HG02759 (cell line): ENCODE measurements at regions not wholly inside any gene's neighbourhood (a gene's known extent, or its start where the extent isn't known, plus 50 kb on each side); places are given as distances from the start of the nearest gene placed in this dataset.

ENCODE experiments used
- ATAC-seq: cut with Tn5 transposase; IDR thresholded peaks from one replicate; pipeline ENCODE4 v1.9.1; 2021; ENCODE audit warnings: mild to moderate bottlenecking, moderate library complexity; ENCODE audit not compliant: unreplicated experiment

- no peak for ATAC-seq
Measured at GRCh38 chr7:41058986-41059741, 643.7 kb downstream of the INHBA start.

GRCh38 chr7:41054960-41055661 lies 647.8 kb downstream of the INHBA start:
- no peak for ATAC-seq

GRCh38 chr7:41053820-41054219 lies 649.1 kb downstream of the INHBA start:
- no peak for ATAC-seq

DNA sequence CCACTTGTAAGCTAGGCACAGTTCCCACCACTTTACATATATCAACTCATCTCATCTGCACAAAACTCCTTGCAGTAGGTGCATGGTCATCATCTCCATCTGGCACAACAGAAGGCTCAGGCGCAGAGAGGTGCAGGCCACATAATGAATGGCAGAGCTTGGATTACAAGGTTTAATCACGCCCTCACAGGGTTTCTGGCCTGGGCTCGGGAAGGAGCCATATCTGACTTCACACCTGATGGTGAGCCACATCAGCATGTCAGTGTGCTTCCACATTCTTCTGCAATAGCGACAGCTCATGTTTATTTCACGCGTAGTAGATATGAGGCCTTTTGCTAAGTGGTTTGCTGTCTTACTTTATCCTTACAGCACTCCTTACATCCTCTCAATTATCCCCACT lies 650.2 kb downstream of the INHBA start:
- ATAC-seq: no peak

DNA sequence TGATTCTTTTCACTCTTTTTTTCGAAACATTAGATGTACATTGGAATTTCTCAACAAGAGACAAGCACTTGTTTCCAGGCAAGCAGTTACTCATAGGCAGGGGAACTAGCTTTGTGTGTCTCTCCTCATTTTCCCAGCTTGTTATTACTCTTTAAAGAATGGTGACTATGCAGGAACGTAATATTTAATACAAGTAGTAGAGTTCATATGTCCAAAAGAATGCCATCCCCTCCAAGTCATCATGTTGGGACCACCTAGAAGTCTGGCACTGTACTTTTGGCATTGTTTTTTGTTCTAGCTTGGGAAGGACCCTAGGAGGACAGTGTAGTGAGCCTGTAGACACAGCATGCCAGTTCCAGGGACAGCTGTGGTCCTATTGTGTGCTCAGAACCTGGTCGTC lies 650.7 kb downstream of the INHBA start:
- ATAC-seq: no peak

- no peak for ATAC-seq
Measured at GRCh38 chr7:41051535-41051934, 651.4 kb downstream of the INHBA start.

DNA sequence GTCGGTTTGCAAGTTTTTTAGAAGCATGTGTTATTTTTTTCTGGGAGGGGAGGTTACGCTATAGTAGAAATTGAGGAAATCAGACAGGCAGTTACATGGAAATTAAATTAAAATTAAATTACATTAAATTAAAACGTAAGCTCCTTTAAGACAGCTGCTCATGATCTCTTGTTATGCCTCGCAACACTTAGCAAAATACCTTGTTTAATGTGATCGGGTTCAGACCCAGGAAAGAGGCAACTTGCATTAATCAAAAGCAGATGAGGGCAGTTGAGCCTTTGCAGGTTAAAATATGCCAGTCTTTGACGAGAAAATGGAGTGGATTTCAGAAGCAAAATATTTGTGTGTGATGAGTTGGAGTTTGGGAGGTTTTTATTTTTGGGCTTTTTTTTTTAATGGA lies 651.8 kb downstream of the INHBA start:
- no peak for ATAC-seq

DNA sequence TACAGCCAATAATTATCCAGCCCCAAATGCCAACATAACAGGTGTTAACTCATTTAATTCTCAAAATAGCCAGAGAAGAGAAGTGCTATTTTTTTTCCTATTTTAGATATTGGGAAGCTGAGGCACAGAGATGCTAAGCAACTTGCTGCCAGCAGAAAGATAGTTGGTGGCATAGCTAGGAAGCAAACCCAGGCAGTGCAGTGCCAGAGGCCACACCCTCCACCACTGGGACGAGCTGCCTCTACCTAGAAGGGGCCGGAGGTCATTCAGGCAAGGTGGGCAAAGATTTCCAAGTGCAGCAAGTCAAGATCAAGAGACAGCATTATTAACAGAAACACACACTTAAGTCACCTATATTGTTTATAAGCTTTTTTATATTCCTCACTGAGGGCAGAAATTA lies 654.1 kb downstream of the INHBA start:
- no peak for ATAC-seq

DNA sequence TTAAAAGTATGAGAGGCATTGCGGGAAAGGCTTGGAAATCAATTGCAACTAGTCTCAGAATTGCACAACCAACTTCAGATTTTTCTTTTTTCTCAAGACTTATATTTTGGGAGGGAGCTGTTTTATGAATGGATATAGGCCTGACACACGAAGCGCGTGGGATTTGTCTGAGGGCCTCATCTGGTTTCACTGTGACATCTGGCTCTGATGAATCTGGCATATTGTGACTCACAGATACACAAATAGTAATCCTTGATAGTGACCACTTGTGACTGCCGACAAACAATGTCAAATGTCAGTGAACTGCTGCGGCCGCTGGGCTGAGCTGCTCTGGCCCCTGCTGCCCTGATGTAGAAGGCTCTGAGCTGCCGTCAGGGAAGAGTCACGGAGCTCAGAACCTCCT lies 655.1 kb downstream of the INHBA start:
- no peak for ATAC-seq

GRCh38 chr7:41047211-41047610 lies 655.7 kb downstream of the INHBA start:
- no peak for ATAC-seq

DNA sequence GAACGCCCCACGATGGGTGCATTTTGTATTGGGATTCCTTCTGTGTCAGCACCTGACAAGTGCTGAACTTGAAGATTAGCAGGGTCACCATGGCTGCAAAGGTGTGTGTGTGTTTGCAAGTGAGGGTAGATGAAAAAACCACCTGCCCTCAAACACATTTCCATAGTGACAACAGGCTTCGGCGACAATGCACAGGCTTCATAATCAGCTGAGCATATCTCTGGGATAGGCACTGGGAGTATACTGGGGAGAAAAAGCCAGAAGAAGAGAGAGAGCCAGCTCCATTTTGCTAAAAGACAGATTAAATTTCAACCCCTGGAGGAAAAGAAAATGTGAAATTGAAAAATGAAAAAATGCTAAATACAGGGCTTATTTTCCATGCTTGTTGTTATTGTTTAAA lies 656.1 kb downstream of the INHBA start:
- ATAC-seq: no peak

GRCh38 chr7:41046221-41046761 lies 656.6 kb downstream of the INHBA start:
- no peak for ATAC-seq

GRCh38 chr7:41045556-41046123 lies 657.2 kb downstream of the INHBA start:
- no peak for ATAC-seq

- no peak for ATAC-seq
Measured at GRCh38 chr7:41039981-41040380, 662.9 kb downstream of the INHBA start.

- no peak for ATAC-seq
Measured at GRCh38 chr7:41039386-41039953, 663.4 kb downstream of the INHBA start.

DNA sequence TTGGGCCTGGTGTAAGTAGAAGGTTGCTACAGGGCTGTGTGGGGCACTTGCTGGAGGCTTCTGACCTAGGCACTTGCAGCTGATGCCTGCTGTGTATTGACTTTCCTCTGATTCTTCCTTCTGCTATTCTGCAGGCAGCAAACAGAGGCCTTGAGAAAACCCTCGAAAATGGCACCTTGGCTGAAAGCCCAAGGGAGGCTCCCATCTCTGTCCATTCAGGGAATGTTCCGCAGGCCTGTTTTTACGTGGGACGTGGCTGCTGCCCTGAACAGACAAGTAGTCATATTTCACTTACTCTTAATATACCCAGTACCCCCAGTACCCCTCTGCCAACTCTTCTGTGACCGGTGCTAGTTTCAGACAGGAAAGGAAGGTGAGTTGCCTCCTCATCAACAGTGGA lies 664.7 kb downstream of the INHBA start:
- ATAC-seq: no peak

DNA sequence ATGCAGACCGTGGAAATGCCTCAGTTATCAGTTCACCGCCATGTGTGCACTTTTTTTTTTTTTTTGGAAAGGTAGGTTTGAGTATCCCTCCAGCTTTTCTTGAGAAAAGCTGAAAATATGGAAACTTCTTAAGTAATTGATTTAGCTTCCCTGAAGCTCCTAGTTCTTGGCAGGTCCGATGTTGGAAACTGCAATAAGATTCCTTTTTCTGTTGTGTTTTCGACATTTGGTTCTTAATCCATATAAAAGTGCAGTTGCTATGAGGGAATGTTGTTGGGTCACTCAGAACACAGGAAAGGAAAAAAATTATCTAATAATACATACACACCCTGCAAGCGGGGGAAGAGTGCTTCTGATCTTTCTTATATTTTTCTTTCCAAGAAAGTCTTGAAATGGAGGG lies 665.2 kb downstream of the INHBA start:
- no peak for ATAC-seq

- ATAC-seq: no peak
Measured at GRCh38 chr7:41035794-41036193, 667.1 kb downstream of the INHBA start.

- no peak for ATAC-seq
Measured at GRCh38 chr7:41033500-41033899, 669.4 kb downstream of the INHBA start.

GRCh38 chr7:41030673-41031072 lies 672.2 kb downstream of the INHBA start:
- no peak for ATAC-seq

DNA sequence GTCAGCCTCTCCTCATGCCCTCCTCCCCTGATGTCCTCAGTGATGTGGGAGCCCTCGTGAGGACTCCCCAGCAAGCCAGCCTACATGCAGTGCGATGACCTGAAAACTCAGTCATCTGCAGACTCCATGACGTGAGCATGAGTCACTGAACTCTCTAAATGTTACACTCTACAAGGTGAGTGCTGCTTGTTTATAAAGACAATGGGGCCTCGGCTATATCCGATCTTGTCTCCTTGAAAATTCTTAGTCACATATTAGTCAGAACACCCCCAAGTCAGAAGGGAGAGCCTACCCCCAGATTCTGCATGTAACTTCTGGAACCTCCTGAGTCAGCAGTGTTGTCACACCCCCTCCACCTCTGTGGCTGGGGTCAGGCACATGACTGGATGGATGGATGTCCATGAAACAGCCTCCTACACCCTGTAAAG lies 673.8 kb downstream of the INHBA start:
- no peak for ATAC-seq

DNA sequence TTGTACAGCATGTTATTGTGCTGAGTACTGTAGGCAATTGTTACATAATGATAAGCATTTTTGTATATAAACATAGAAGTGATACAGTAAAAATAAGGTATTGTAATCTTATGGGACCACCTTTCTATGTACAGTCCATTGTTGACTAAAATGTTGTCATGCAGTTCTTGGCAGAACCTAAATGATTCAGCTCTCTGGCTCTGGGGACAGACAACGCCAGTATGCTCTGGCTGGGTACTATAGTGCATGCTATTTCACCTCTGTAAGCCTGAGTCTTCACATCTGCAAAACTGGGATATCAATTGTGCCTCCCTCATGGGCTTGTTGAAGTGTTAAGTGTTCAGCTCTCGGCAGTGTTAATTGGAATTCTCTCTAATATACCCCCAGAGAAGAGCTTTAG lies 674.3 kb downstream of the INHBA start:
- no peak for ATAC-seq
